Prostate gland (tissue), 2 donors: ENCODE measurements at regions not wholly inside any gene's neighbourhood (a gene's known extent, or its start where the extent isn't known, plus 50 kb on each side); places are given as distances from the start of the nearest gene placed in this dataset.

ENCODE experiments used
- POLR2A ChIP-seq: fragments of 450-650 bp; IDR thresholded peaks from one replicate; pipeline ENCODE4 v1.6.1; 2016; ENCODE audit warnings: antibody characterized with exemption, mild to moderate bottlenecking
- POLR2AphosphoS5 ChIP-seq: sonication (generic); formaldehyde crosslinking; IDR thresholded peaks from one replicate; pipeline ENCODE4 v1.6.1; 2017; ENCODE audit warnings: antibody characterized with exemption
- TF ChIP-seq, protein P1 (sequence below), 4 experiments: fragments of 200-600 bp in 2 of 4; fragments of 450-650 bp in 2 of 4; sonication (generic) in 2 of 4; IDR thresholded peaks; 1 replicate in 3 of 4; 2 replicates in 1 of 4; pipeline ENCODE4 v1.5.1; 2016 to 2019; ENCODE audit warnings: antibody characterized with exemption in 4 of 4, mild to moderate bottlenecking in 2 of 4, moderate library complexity in 2 of 4

DNA sequence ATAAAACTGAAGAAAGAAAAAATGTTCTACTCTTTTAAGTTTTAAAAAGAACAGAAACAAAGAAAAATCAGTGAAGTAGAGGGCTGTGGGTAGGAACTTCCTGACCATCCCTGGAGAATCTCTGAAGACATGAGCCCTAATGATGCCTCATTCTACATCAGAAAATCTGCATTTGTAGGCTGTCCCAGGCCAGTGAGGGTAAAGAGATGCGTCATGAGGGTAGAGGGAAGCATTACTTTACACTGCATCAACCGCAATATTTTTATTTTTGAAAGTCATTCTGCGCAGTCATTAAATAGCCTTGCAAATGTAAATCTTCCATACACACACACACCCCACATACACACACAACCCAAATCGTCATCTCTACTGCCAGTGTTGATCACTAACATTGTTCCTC lies 82.1 kb upstream of the CABCOCO1 start:
- no peak for TF ChIP-seq POLR2AphosphoS5
- TF ChIP-seq, protein P1, sequence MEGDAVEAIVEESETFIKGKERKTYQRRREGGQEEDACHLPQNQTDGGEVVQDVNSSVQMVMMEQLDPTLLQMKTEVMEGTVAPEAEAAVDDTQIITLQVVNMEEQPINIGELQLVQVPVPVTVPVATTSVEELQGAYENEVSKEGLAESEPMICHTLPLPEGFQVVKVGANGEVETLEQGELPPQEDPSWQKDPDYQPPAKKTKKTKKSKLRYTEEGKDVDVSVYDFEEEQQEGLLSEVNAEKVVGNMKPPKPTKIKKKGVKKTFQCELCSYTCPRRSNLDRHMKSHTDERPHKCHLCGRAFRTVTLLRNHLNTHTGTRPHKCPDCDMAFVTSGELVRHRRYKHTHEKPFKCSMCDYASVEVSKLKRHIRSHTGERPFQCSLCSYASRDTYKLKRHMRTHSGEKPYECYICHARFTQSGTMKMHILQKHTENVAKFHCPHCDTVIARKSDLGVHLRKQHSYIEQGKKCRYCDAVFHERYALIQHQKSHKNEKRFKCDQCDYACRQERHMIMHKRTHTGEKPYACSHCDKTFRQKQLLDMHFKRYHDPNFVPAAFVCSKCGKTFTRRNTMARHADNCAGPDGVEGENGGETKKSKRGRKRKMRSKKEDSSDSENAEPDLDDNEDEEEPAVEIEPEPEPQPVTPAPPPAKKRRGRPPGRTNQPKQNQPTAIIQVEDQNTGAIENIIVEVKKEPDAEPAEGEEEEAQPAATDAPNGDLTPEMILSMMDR (IDR thresholded peaks at IDR 0.05), result no peak
- TF ChIP-seq POLR2A, result no peak
